Endothelial cell of umbilical vein (primary cell): ENCODE measurements at regions not wholly inside any gene's neighbourhood (a gene's known extent, or its start where the extent isn't known, plus 50 kb on each side); places are given as distances from the start of the nearest gene placed in this dataset.

Experiments used
- GATA2 ChIP-seq: IDR thresholded peaks from 2 replicates; pipeline ENCODE4 v1.7.0; 2011; ENCODE audit warnings: low read depth, mild to moderate bottlenecking, moderate library complexity, mixed read lengths, low read length; ENCODE audit not compliant: insufficient read length, insufficient read depth
- POLR2A ChIP-seq: IDR thresholded peaks from 2 replicates; pipeline ENCODE4 v1.6.1; 2012; ENCODE audit warnings: low read depth, mild to moderate bottlenecking, control low read depth, low read length
- TF ChIP-seq, protein P1 (sequence below), 2 donors: IDR thresholded peaks; 1 replicate in 1 of 2; 2 replicates in 1 of 2; pipeline ENCODE4 v1.5.1; 2011; ENCODE audit warnings: low read length in 2 of 2, mild to moderate bottlenecking in 2 of 2, moderate library complexity in 2 of 2, control low read depth in 1 of 2, inconsistent platforms in 1 of 2, low read depth in 1 of 2; ENCODE audit not compliant: insufficient read depth in 1 of 2; ENCODE audit errors: extremely low read depth in 1 of 2

DNA sequence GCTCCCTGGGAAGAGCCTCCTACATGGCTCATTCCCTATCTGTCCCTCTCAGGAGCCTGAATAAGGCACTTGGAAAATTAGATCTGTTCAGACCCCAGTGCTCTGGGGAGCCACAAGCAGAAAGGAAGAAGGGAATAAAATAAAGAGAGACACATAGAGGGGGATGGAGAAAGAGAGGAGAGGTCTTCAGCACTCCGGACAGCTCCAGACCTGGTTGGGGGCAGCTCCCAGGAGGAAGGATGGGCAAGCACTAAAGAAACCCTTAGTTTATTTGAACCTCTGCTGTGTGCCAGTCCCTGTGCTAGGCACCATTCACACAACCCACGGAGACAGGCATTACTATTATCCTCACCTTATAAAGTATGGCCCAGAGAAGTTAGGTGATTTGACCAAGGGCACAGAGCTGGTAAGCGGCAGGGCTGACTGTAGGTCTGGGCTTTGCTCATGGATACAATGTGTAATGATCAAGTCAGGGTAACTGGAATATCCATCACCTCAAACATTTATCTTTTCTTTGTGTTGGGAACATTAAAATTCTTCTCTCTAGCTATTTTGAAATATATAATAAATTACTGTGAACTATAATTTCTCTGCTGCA lies 53.7 kb upstream of the LRRC32 start:
- TF ChIP-seq POLR2A (no peak), GATA2 (no peak)
- TF ChIP-seq, protein P1, sequence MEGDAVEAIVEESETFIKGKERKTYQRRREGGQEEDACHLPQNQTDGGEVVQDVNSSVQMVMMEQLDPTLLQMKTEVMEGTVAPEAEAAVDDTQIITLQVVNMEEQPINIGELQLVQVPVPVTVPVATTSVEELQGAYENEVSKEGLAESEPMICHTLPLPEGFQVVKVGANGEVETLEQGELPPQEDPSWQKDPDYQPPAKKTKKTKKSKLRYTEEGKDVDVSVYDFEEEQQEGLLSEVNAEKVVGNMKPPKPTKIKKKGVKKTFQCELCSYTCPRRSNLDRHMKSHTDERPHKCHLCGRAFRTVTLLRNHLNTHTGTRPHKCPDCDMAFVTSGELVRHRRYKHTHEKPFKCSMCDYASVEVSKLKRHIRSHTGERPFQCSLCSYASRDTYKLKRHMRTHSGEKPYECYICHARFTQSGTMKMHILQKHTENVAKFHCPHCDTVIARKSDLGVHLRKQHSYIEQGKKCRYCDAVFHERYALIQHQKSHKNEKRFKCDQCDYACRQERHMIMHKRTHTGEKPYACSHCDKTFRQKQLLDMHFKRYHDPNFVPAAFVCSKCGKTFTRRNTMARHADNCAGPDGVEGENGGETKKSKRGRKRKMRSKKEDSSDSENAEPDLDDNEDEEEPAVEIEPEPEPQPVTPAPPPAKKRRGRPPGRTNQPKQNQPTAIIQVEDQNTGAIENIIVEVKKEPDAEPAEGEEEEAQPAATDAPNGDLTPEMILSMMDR (IDR thresholded peaks at IDR 0.05; ENCODE audit: extremely low read depth in 1 of 2, insufficient read depth in 1 of 2, low read depth in 1 of 2, low read length in 2 of 2), result no peak
